ENCODE measurements at regions not wholly inside any gene's neighbourhood (a gene's known extent, or its start where the extent isn't known, plus 50 kb on each side); places are given as distances from the start of the nearest gene placed in this dataset.
"Not testable (repeated sequence)": the region's sequence is repeated elsewhere in the genome, so short reads cannot be mapped to it uniquely, and the experiment has no call there.

GRCh38 chr5:158200619-158201018 is 341.7 kb upstream of the CLINT1 start:
- Histone ChIP-seq H3K27ac (no peak overlapping the region), H3K9me3 (no peaks in the 10 kb centered on the region), H3K27me3 (no peaks in the 10 kb centered on the region), H3K4me1 (no peaks in the 10 kb centered on the region), H3K36me3 (no peaks in the 10 kb centered on the region), H3K4me3 (no peak overlapping the region)
- DNase-seq (no peak), ATAC-seq (no peak), FAIRE-seq (no peak)
- TF ChIP-seq, protein P1, sequence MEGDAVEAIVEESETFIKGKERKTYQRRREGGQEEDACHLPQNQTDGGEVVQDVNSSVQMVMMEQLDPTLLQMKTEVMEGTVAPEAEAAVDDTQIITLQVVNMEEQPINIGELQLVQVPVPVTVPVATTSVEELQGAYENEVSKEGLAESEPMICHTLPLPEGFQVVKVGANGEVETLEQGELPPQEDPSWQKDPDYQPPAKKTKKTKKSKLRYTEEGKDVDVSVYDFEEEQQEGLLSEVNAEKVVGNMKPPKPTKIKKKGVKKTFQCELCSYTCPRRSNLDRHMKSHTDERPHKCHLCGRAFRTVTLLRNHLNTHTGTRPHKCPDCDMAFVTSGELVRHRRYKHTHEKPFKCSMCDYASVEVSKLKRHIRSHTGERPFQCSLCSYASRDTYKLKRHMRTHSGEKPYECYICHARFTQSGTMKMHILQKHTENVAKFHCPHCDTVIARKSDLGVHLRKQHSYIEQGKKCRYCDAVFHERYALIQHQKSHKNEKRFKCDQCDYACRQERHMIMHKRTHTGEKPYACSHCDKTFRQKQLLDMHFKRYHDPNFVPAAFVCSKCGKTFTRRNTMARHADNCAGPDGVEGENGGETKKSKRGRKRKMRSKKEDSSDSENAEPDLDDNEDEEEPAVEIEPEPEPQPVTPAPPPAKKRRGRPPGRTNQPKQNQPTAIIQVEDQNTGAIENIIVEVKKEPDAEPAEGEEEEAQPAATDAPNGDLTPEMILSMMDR (IDR thresholded peaks at IDR 0.05), result no peak
- 68 to 78% methylated on average over 4 of the region's 4 CpGs for WGBS, 2 donors
- intact Hi-C loops (cut with DNase I), result no loop called here

DNA sequence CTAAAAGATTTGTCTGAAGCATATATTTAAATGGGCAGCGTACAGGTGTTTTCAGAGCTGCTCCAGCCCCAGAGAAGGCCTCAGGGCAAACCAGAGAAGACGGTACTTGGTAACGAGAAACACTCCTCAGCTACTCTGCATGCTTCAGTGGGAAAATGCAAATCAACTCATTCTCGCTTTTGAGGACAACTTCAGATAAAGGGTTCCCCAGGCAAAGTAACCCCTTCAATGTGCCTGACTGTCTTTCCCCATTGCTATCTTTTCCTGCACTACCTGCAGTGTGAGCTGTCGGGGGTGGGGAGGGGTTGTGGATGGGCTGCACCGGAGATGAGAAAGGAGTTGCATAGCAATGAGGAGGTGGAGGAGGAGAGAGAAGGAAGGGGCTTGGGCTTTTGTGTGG is 339.7 kb upstream of the CLINT1 start:
- H3K36me3 ChIP-seq, result no peaks in the 10 kb centered on the region
- 85 to 91% methylated on average over 6 of the region's 6 CpGs for WGBS, 2 donors
- TF ChIP-seq, protein P1 (IDR thresholded peaks at IDR 0.05), result no peak
- ATAC-seq (no peak), FAIRE-seq (no peak), DNase-seq (no peak)
- no peak overlapping the region for H3K27ac ChIP-seq
- H3K9me3 ChIP-seq, result no peaks in the 10 kb centered on the region
- intact Hi-C loops (cut with DNase I), result no loop called here
- H3K27me3 ChIP-seq, result peaks cover 0 to 3% (median 0%) of the 10 kb centered on the region in 4 donors
- H3K4me1 ChIP-seq, result no peaks in the 10 kb centered on the region
- no peak overlapping the region for H3K4me3 ChIP-seq

DNA sequence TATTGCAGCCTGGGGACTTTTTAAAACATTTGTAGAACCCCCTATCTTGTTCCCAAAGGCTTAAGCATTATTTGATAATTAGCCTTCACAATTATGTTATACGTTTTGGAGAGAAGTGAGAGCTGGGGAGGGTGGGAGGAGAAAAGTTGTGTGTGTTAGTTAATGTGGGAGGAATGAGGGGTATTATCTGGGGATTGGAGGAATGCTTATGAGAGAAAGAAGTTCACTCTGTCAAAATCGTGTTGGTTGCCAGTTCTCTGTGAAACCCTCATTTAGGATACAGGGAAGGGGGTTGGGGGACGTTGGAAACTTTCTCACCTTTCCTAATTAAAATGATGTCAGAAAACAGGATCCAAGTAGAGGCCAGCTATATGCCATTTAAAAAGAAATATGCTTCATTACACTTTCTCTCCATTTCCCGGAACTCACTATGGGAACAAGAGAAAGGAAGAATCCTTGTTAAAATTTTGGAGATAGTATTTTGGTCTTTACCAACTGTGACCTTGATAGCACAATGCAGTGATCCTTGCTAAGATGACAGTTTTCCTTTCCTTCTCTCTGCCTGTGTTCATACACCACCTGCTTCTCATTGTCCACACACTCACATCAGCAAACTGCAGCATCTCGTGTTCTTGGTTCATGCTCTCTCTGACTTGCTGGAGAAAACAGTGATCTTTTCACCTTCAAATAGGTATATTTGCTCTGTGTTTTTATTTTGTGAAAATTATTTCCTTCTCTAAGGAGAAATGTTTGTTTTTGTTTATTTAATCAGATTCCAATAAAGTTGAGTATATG is 336.7 kb upstream of the CLINT1 start:
- Histone ChIP-seq H3K4me1 (no peaks in the 10 kb centered on the region), H3K36me3 (no peaks in the 10 kb centered on the region), H3K9me3 (no peaks in the 10 kb centered on the region), H3K4me3 (no peak overlapping the region), H3K27ac (no peak overlapping the region), H3K27me3 (peaks cover 0 to 3% (median 0%) of the 10 kb centered on the region in 4 donors)
- no peak for ATAC-seq
- FAIRE-seq, result no peak
- 46 to 60% methylated on average over 5 of the region's 5 CpGs for WGBS, 2 donors
- no peak for DNase-seq
- intact Hi-C loops (cut with DNase I), result no loop called here
- TF ChIP-seq, protein P1 (IDR thresholded peaks at IDR 0.05), result no peak

DNA sequence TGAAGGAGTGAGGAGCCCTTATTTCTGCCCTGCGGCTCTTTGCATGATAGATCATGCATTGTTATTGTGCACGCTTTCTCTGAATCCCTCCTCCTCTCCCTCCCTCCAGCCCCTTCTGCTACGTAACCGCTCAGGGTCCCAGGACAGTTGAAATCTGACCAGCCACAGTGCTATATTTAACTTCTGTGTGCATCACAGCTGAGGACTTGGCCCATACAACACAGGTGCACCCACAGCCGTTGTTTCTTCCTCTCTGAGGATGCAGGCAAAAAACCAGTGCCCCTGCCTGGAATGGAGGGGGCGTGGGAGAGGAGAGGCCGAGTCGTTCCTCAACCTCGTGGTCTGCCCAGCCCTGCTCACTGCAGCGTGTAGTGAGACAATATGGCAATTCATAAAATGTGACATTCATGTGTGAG is 335.6 kb upstream of the CLINT1 start:
- no peaks in the 10 kb centered on the region for H3K36me3 ChIP-seq
- DNase-seq (no peak), ATAC-seq (no peak), FAIRE-seq (no peak)
- H3K4me3 ChIP-seq, result no peak overlapping the region
- H3K4me1 ChIP-seq, result no peaks in the 10 kb centered on the region
- 58% methylated on average over 10 of the region's 10 CpGs for WGBS, 2 donors
- TF ChIP-seq, protein P1 (IDR thresholded peaks at IDR 0.05), result no peak
- H3K27me3 ChIP-seq, result peaks cover 0 to 3% (median 0%) of the 10 kb centered on the region in 4 donors
- no peaks in the 10 kb centered on the region for H3K9me3 ChIP-seq
- H3K27ac ChIP-seq, result no peak overlapping the region
- intact Hi-C loops (cut with DNase I), result no loop called here

DNA sequence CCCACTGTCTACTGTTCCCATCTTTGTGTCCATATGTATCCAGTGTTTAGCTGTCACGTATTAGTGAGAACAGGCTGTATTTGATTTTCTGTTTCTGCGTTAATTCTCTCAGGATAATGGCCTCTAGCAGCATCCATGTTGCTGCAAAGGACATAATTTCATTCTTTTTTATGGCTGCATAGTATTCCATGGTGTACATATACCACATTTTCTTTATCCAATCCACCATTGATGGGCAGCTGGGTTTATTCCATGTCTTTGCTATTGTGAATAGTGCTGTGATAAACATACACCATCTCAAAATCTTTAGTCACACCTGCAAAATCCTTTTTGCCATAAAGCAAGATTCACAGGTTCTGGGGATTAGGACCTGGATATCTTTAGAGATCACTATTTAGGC is 334.4 kb upstream of the CLINT1 start:
- H3K4me1 ChIP-seq; H3K36me3 ChIP-seq; FAIRE-seq; H3K9me3 ChIP-seq; H3K27ac ChIP-seq; H3K4me3 ChIP-seq; ATAC-seq; H3K27me3 ChIP-seq; intact Hi-C loops (cut with DNase I); DNase-seq: not testable (repeated sequence)
- 89 to 92% methylated on average over 2 of the region's 2 CpGs for WGBS, 2 donors

Data from pancreas (tissue), 10 donors.